Uterus (tissue), 3 donors: ENCODE measurements at regions not wholly inside any gene's neighbourhood (a gene's known extent, or its start where the extent isn't known, plus 50 kb on each side); places are given as distances from the start of the nearest gene placed in this dataset.

ENCODE experiments used
- DNase-seq, 2 donors: peaks; one replicate each; pipeline ENCODE4 v3.0.0-alpha.2; 2019 to 2020
- H3K27ac ChIP-seq, 2 donors: fragments of 200-600 bp; sonication (generic); 1 replicate in 1 of 2; 2 replicates in 1 of 2; pipeline ENCODE4 v1.5.1; 2016 to 2018
- H3K27me3 ChIP-seq, 2 donors: fragments of 200-600 bp; sonication (generic); one replicate each; pipeline ENCODE4 v1.5.1; 2018 to 2019; ENCODE audit warnings: control low read depth in 1 of 2
- H3K36me3 ChIP-seq, 2 donors: fragments of 200-600 bp; sonication (generic); one replicate each; pipeline ENCODE4 v1.5.1; 2019; ENCODE audit warnings: control low read depth in 1 of 2
- H3K4me1 ChIP-seq, 2 donors: fragments of 200-600 bp; sonication (generic); one replicate each; pipeline ENCODE4 v1.5.1; 2018 to 2019; ENCODE audit warnings: control low read depth in 1 of 2
- H3K4me3 ChIP-seq, 2 donors: fragments of 200-600 bp; sonication (generic); 1 replicate in 1 of 2; 2 replicates in 1 of 2; pipeline ENCODE4 v1.5.1; 2018 to 2019; ENCODE audit warnings: mild to moderate bottlenecking in 1 of 2
- H3K9me3 ChIP-seq, 2 donors: fragments of 200-600 bp; sonication (generic); one replicate each; pipeline ENCODE4 v1.5.1; 2019; ENCODE audit warnings: control low read depth in 1 of 2
- CTCF ChIP-seq, 4 experiments: fragments of 200-600 bp in 2 of 4; fragments of 450-650 bp in 2 of 4; sonication (generic) in 2 of 4; IDR thresholded peaks; one replicate each; pipeline ENCODE4 v1.5.1; 2016 to 2019; ENCODE audit warnings: antibody characterized with exemption in 4 of 4, mild to moderate bottlenecking in 2 of 4, moderate library complexity in 1 of 4
- POLR2A ChIP-seq, 2 donors: fragments of 450-650 bp; IDR thresholded peaks; one replicate each; pipeline ENCODE4 v1.6.1; 2016; ENCODE audit warnings: antibody characterized with exemption in 2 of 2, mild to moderate bottlenecking in 1 of 2, moderate library complexity in 1 of 2
- intact Hi-C: fragments of 100-400 bp; cut with DNase I; formaldehyde crosslinking; loops from one replicate; pipeline ENCODE4 v1.15.1; 2023; ENCODE audit warnings: low total_unique reads
- donor health status: DM: yes; HTN: yes; CAD: no.

GRCh38 chr12:63079791-63080502 lies 71.1 kb downstream of the AVPR1A start:
- no peaks in the 10 kb centered on the region for H3K4me1 ChIP-seq
- no peaks in the 10 kb centered on the region for H3K27me3 ChIP-seq
- H3K36me3 ChIP-seq = no peaks in the 10 kb centered on the region
- no peak overlapping the region for H3K27ac ChIP-seq
- no peak for DNase-seq
- intact Hi-C loops = no loop called here
- H3K4me3 ChIP-seq = no peak overlapping the region
- TF ChIP-seq CTCF (IDR thresholded peaks at IDR 0.05) (no peak), POLR2A (IDR thresholded peaks at IDR 0.05) (no peak)
- no peaks in the 10 kb centered on the region for H3K9me3 ChIP-seq

GRCh38 chr12:63078906-63079305 lies 72.1 kb downstream of the AVPR1A start:
- intact Hi-C loops = no loop called here
- Histone ChIP-seq H3K4me3 (no peak overlapping the region), H3K27ac (no peak overlapping the region), H3K27me3 (no peaks in the 10 kb centered on the region), H3K4me1 (no peaks in the 10 kb centered on the region), H3K9me3 (no peaks in the 10 kb centered on the region), H3K36me3 (no peaks in the 10 kb centered on the region)
- TF ChIP-seq POLR2A (IDR thresholded peaks at IDR 0.05) = no peak
- no peak for TF ChIP-seq CTCF (IDR thresholded peaks at IDR 0.05)
- DNase-seq = no peak

GRCh38 chr12:63075376-63076060 lies 75.5 kb downstream of the AVPR1A start:
- no peak overlapping the region for H3K27ac ChIP-seq
- H3K36me3 ChIP-seq = no peaks in the 10 kb centered on the region
- H3K27me3 ChIP-seq = no peaks in the 10 kb centered on the region
- DNase-seq = no peak
- intact Hi-C loops = no loop called here
- no peaks in the 10 kb centered on the region for H3K9me3 ChIP-seq
- TF ChIP-seq CTCF (IDR thresholded peaks at IDR 0.05) (no peak), POLR2A (IDR thresholded peaks at IDR 0.05) (no peak)
- no peak overlapping the region for H3K4me3 ChIP-seq
- no peaks in the 10 kb centered on the region for H3K4me1 ChIP-seq

- H3K4me3 ChIP-seq = no peak overlapping the region
- H3K9me3 ChIP-seq = no peaks in the 10 kb centered on the region
- DNase-seq = no peak
- intact Hi-C loops = no loop called here
- H3K27ac ChIP-seq = no peak overlapping the region
- no peak for TF ChIP-seq CTCF (IDR thresholded peaks at IDR 0.05)
- TF ChIP-seq POLR2A (IDR thresholded peaks at IDR 0.05) = no peak
- H3K27me3 ChIP-seq = no peaks in the 10 kb centered on the region
- no peaks in the 10 kb centered on the region for H3K4me1 ChIP-seq
- no peaks in the 10 kb centered on the region for H3K36me3 ChIP-seq
These were observed 80.3 kb downstream of the AVPR1A start for GRCh38 chr12:63070709-63071108.

GRCh38 chr12:63069860-63070617 lies 81.0 kb downstream of the AVPR1A start:
- no peaks in the 10 kb centered on the region for H3K27me3 ChIP-seq
- TF ChIP-seq POLR2A (IDR thresholded peaks at IDR 0.05) (no peak), CTCF (IDR thresholded peaks at IDR 0.05) (no peak)
- no peak overlapping the region for H3K4me3 ChIP-seq
- H3K36me3 ChIP-seq = no peaks in the 10 kb centered on the region
- H3K9me3 ChIP-seq = no peaks in the 10 kb centered on the region
- H3K4me1 ChIP-seq = no peaks in the 10 kb centered on the region
- no peak overlapping the region for H3K27ac ChIP-seq
- intact Hi-C loops = no loop called here
- DNase-seq = no peak
